Rectal smooth muscle tissue (tissue), 1 donor: ENCODE measurements at regions not wholly inside any gene's neighbourhood (a gene's known extent, or its start where the extent isn't known, plus 50 kb on each side); places are given as distances from the start of the nearest gene placed in this dataset.

ENCODE experiments used
- H3K27ac ChIP-seq: one replicate; pipeline ENCODE4 v1.7.0; 2013; ENCODE audit warnings: low read depth, low read length, inconsistent platforms
- H3K27me3 ChIP-seq: one replicate; pipeline ENCODE4 v1.7.0; 2013; ENCODE audit warnings: low read length; ENCODE audit not compliant: control insufficient read depth, insufficient read depth
- H3K36me3 ChIP-seq: one replicate; pipeline ENCODE4 v1.7.0; 2013; ENCODE audit warnings: low read length; ENCODE audit not compliant: control insufficient read depth, insufficient read depth
- H3K4me1 ChIP-seq: one replicate; pipeline ENCODE4 v1.7.0; 2013; ENCODE audit warnings: low read length; ENCODE audit not compliant: control insufficient read depth, insufficient read depth
- H3K4me3 ChIP-seq: one replicate; pipeline ENCODE4 v1.7.0; 2013; ENCODE audit warnings: low read length
- H3K9ac ChIP-seq: one replicate; pipeline ENCODE4 v1.7.0; 2013; ENCODE audit warnings: low read length

- no peaks in the 10 kb centered on the region for H3K36me3 ChIP-seq
- H3K27me3 ChIP-seq = peaks cover 4% of the 10 kb centered on the region
- no peak overlapping the region for H3K27ac ChIP-seq
- no peaks in the 10 kb centered on the region for H3K4me1 ChIP-seq
- H3K9ac ChIP-seq = no peak overlapping the region
- no peak overlapping the region for H3K4me3 ChIP-seq
Measured at GRCh38 chr1:214192825-214193643, 87.9 kb upstream of the SMYD2 start.

GRCh38 chr1:214193691-214194090 lies 87.3 kb upstream of the SMYD2 start:
- Histone ChIP-seq H3K27ac (no peak overlapping the region), H3K27me3 (peaks cover 3% of the 10 kb centered on the region), H3K9ac (no peak overlapping the region)

GRCh38 chr1:214198571-214198970 lies 82.4 kb upstream of the SMYD2 start:
- Histone ChIP-seq H3K4me1 (no peaks in the 10 kb centered on the region), H3K36me3 (no peaks in the 10 kb centered on the region), H3K27me3 (no peaks in the 10 kb centered on the region), H3K9ac (no peak overlapping the region), H3K4me3 (no peak overlapping the region), H3K27ac (no peak overlapping the region)

More at GRCh38 chr1:214193691-214194090, 87.3 kb upstream of the SMYD2 start:
- no peaks in the 10 kb centered on the region for H3K4me1 ChIP-seq
- no peaks in the 10 kb centered on the region for H3K36me3 ChIP-seq
- H3K4me3 ChIP-seq = no peak overlapping the region

DNA sequence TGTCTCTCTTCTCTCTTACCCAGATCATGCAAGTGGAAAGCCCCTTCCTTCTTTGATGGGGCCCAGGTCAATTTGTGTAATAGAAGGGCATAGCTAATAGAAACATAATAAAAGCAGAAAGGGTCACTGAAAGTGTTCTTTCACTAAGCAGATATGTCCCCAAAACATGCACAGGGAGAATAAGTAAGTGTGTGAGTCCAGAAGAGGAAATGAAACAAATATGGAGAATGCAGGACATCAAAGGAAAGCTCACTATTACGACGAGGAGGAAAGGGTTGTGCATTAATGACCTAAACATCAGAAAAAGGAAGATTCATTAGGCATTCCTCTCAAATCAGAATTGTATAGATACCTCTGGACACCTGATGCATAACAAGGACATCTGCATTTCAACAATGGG lies 81.4 kb upstream of the SMYD2 start:
- no peaks in the 10 kb centered on the region for H3K27me3 ChIP-seq
- H3K4me3 ChIP-seq = no peak overlapping the region
- H3K27ac ChIP-seq = no peak overlapping the region
- no peak overlapping the region for H3K9ac ChIP-seq
- no peaks in the 10 kb centered on the region for H3K36me3 ChIP-seq
- H3K4me1 ChIP-seq = no peaks in the 10 kb centered on the region

GRCh38 chr1:214202992-214203391 lies 78.0 kb upstream of the SMYD2 start:
- Histone ChIP-seq H3K36me3 (no peaks in the 10 kb centered on the region), H3K4me3 (no peak overlapping the region)

DNA sequence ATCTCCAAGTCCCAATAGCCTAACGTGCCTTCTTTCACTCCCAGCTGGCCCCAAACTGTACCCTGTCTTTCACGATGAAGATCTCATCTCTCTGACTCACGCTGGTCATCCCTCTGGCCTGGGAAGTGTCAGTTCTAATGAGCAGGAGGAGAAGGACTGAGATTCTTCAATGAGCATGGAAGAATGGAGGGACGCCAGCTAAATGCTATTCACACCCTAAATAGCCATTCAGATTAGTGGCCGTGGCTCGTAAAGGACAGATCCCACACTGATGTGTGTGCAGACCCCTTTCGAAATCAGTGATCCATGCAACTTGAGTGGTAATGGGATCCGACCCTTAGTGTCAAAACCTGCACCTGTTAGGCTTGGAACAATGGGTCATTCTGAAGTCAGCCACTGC lies 75.9 kb upstream of the SMYD2 start:
- Histone ChIP-seq H3K4me1 (no peaks in the 10 kb centered on the region), H3K36me3 (no peaks in the 10 kb centered on the region), H3K27ac (no peak overlapping the region), H3K4me3 (no peak overlapping the region), H3K27me3 (no peaks in the 10 kb centered on the region), H3K9ac (no peak overlapping the region)

More at GRCh38 chr1:214202992-214203391, 78.0 kb upstream of the SMYD2 start:
- no peaks in the 10 kb centered on the region for H3K27me3 ChIP-seq
- no peaks in the 10 kb centered on the region for H3K4me1 ChIP-seq
- H3K9ac ChIP-seq = no peak overlapping the region
- H3K27ac ChIP-seq = no peak overlapping the region

GRCh38 chr1:214208460-214208859 lies 72.5 kb upstream of the SMYD2 start:
- Histone ChIP-seq H3K36me3 (no peaks in the 10 kb centered on the region), H3K9ac (no peak overlapping the region), H3K4me1 (no peaks in the 10 kb centered on the region), H3K27me3 (no peaks in the 10 kb centered on the region), H3K4me3 (no peak overlapping the region), H3K27ac (no peak overlapping the region)

DNA sequence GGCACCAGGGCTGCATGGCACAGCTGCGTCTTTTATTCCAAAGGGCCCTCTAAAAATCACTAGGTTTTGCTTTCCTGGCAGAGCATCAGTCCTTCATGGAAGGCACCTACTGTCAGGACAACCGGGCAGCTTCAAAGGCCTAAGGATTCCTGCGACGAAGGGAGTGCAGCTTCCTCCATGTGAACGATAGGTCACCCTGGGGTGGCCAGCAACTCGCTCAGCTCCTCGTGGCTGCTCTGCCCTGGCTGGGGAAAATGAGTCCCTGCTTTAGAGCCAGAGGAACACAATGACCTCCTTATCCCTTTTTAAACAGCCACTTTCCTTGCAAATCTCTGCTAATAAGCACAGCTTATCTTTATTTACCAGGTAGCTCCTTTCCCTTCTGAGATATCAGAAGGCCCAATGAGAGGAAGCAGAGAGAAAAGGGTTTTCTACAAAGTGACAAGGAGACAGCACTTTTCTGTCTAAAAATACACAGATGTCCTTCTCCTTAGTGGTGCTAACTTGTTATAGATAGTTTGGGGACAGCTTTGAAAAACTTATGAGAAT lies 71.6 kb upstream of the SMYD2 start:
- H3K36me3 ChIP-seq = no peaks in the 10 kb centered on the region
- H3K9ac ChIP-seq = no peak overlapping the region
- H3K4me3 ChIP-seq = no peak overlapping the region
- no peaks in the 10 kb centered on the region for H3K4me1 ChIP-seq
- no peaks in the 10 kb centered on the region for H3K27me3 ChIP-seq
- no peak overlapping the region for H3K27ac ChIP-seq

GRCh38 chr1:214213136-214213535 lies 67.8 kb upstream of the SMYD2 start:
- H3K4me1 ChIP-seq = no peaks in the 10 kb centered on the region
- H3K36me3 ChIP-seq = no peaks in the 10 kb centered on the region
- no peaks in the 10 kb centered on the region for H3K27me3 ChIP-seq
- H3K4me3 ChIP-seq = no peak overlapping the region
- H3K9ac ChIP-seq = no peak overlapping the region
- no peak overlapping the region for H3K27ac ChIP-seq

GRCh38 chr1:214214851-214215250 lies 66.1 kb upstream of the SMYD2 start:
- no peaks in the 10 kb centered on the region for H3K36me3 ChIP-seq
- H3K9ac ChIP-seq = no peak overlapping the region
- no peak overlapping the region for H3K27ac ChIP-seq
- no peaks in the 10 kb centered on the region for H3K4me1 ChIP-seq
- no peak overlapping the region for H3K4me3 ChIP-seq
- no peaks in the 10 kb centered on the region for H3K27me3 ChIP-seq

DNA sequence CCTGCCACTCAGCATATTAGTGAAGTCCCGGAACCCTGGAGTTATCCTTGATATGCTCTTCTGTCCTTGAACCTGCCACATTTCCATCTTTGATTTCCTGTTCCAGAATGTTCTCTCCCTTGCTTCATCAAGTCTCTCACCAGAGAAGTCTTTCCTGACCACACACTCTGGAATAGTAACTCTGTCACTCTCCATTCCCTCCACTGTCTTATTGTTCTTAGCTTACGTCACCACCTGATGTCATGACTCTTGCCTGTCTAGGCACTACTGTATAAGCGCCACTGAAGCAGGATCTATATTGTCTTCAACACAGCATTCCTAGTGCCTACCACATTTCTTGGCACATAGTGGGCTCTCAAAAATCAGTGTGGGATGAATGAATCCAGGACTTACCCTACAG lies 65.4 kb upstream of the SMYD2 start:
- Histone ChIP-seq H3K4me3 (no peak overlapping the region), H3K36me3 (no peaks in the 10 kb centered on the region), H3K9ac (no peak overlapping the region), H3K4me1 (no peaks in the 10 kb centered on the region), H3K27me3 (no peaks in the 10 kb centered on the region), H3K27ac (no peak overlapping the region)

GRCh38 chr1:214216021-214216420 lies 64.9 kb upstream of the SMYD2 start:
- Histone ChIP-seq H3K27ac (no peak overlapping the region), H3K4me1 (no peaks in the 10 kb centered on the region), H3K9ac (no peak overlapping the region), H3K4me3 (no peak overlapping the region), H3K27me3 (no peaks in the 10 kb centered on the region), H3K36me3 (no peaks in the 10 kb centered on the region)

- no peaks in the 10 kb centered on the region for H3K4me1 ChIP-seq
- no peak overlapping the region for H3K27ac ChIP-seq
- H3K9ac ChIP-seq = no peak overlapping the region
- no peak overlapping the region for H3K4me3 ChIP-seq
- H3K27me3 ChIP-seq = no peaks in the 10 kb centered on the region
- no peaks in the 10 kb centered on the region for H3K36me3 ChIP-seq
Measured at GRCh38 chr1:214216779-214217178, 64.2 kb upstream of the SMYD2 start.
